Activated CD4-positive, alpha-beta T cell treated with anti-CD3 and anti-CD28 coated beads for 36 hours (primary cell): ENCODE measurements at regions not wholly inside any gene's neighbourhood (a gene's known extent, or its start where the extent isn't known, plus 50 kb on each side); places are given as distances from the start of the nearest gene placed in this dataset.

ENCODE experiments used
- ATAC-seq: fragments of 200-7000 bp; cut with Tn5 transposase; one replicate; pipeline ENCODE4 v1.10.0; 2021; ENCODE audit warnings: mild to moderate bottlenecking, moderate library complexity
- CTCF ChIA-PET: fragments of 350-600 bp; sonication (Branson Sonifier 250); formaldehyde crosslinking; loops from one replicate; lab custom pipeline; 2021; ENCODE audit warnings: antibody characterized with exemption; lab: Charles Lee
- POLR2A ChIA-PET: fragments of 350-600 bp; sonication (Branson Sonifier 250); formaldehyde crosslinking; loops from one replicate; lab custom pipeline; 2021; ENCODE audit warnings: antibody characterized with exemption, inconsistent platforms; lab: Charles Lee
- DNase-seq: peaks from one replicate; pipeline ENCODE4 v3.0.0-alpha.2; 2020
- H3K27ac Mint-ChIP-seq: one replicate; pipeline ENCODE4 v1.8.0; 2021; ENCODE audit warnings: mixed read lengths
- H3K27me3 Mint-ChIP-seq: one replicate; pipeline ENCODE4 v1.8.0; 2021; ENCODE audit warnings: mixed read lengths
- H3K36me3 Mint-ChIP-seq: one replicate; pipeline ENCODE4 v1.8.0; 2021; ENCODE audit warnings: low read depth, mixed read lengths
- H3K4me1 Mint-ChIP-seq: one replicate; pipeline ENCODE4 v1.8.0; 2021; ENCODE audit warnings: mixed read lengths
- H3K4me3 Mint-ChIP-seq: one replicate; pipeline ENCODE4 v1.8.0; 2021; ENCODE audit warnings: mild to moderate bottlenecking, moderate library complexity, mixed read lengths
- H3K9me3 Mint-ChIP-seq: one replicate; pipeline ENCODE4 v1.8.0; 2021; ENCODE audit warnings: low read depth, mixed read lengths
- intact Hi-C, 2 experiments: fragments of 100-400 bp; cut with DNase I in 1 of 2; cut with micrococcal nuclease in 1 of 2; formaldehyde crosslinking; loops; one replicate each; pipeline versions ENCODE4 v1.14.2 to v1.15.1; 2022 to 2024; cut with DNase I, micrococcal nuclease

DNA sequence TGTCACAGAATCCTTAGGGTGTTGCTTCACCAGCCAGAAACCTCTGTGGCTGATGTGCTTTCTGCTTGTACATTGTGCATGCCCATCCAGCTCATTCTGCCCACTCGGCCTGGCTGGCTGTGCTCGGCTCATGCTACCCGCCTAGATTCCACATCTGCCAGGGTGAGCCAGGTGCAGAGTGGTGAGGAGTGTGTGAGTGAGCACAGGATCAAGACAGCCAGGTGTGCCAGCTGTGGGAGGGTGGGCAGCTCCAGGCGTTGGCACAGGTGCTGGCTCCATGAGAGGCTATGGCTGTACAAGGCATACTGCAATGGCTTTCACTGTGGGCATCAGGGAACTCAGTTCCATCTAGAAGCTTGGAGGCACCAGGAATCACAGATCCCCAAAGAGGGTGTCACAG, 1321.8 kb upstream of the CRIM1 start:
- Mint-ChIP-seq H3K27ac (no peak overlapping the region), H3K36me3 (no peaks in the 10 kb centered on the region), H3K4me1 (no peaks in the 10 kb centered on the region), H3K9me3 (no peaks in the 10 kb centered on the region), H3K4me3 (no peak overlapping the region), H3K27me3 (no peaks in the 10 kb centered on the region)
- POLR2A ChIA-PET, result no interaction called here
- intact Hi-C loops, result no loop called here
- CTCF ChIA-PET, result no interaction called here
- ATAC-seq, result no peak
- no peak for DNase-seq

DNA sequence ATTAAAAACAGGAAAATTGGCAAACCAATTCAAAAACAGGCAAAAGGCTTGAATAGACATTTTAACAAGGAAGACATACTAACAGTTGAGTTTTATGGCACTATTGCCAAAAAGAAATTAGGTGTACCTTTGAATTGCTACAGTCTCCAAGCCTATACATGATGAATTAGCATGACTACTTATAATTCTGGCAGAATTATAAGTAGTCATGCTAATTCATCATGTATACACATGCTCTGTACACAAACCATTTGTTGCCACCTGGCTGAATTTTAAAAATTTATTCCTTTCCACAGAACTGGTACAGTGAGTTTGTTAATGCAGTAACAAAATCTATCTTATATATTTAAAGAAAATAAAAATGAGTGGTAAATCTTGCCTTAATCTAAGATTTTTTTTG, 1332.0 kb upstream of the CRIM1 start:
- ChIA-PET CTCF (no interaction called here), POLR2A (no interaction called here)
- Mint-ChIP-seq H3K9me3 (peaks cover 6% of the 10 kb centered on the region), H3K36me3 (no peaks in the 10 kb centered on the region), H3K27ac (no peak overlapping the region), H3K4me1 (no peaks in the 10 kb centered on the region), H3K27me3 (no peaks in the 10 kb centered on the region), H3K4me3 (no peak overlapping the region)
- intact Hi-C loops, result no loop called here
- DNase-seq (no peak), ATAC-seq (no peak)

DNA sequence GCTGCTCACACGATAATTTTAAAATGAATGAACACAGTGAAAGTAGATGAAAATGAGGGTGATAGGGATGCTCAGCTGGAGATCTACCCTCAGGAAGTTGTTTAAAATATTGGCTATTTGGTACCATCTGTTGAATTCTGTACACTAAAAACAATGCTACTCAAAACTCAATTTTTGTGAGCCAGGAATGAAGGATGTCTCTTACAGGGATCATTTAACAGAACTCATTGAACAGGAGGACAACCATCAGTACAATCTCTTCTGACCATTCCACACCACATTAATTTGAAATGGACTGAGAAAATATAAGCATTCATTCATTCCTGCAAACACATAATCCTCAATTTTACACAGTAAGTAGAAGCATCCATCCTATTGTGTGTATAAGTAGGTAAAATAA, 1355.1 kb upstream of the CRIM1 start:
- H3K4me1 Mint-ChIP-seq, result no peaks in the 10 kb centered on the region
- POLR2A ChIA-PET, result no interaction called here
- no peak overlapping the region for H3K4me3 Mint-ChIP-seq
- no peaks in the 10 kb centered on the region for H3K27me3 Mint-ChIP-seq
- CTCF ChIA-PET, result no interaction called here
- DNase-seq (no peak), ATAC-seq (no peak)
- no peaks in the 10 kb centered on the region for H3K36me3 Mint-ChIP-seq
- intact Hi-C loops, result no loop called here
- no peak overlapping the region for H3K27ac Mint-ChIP-seq
- H3K9me3 Mint-ChIP-seq, result peaks cover 2% of the 10 kb centered on the region

DNA sequence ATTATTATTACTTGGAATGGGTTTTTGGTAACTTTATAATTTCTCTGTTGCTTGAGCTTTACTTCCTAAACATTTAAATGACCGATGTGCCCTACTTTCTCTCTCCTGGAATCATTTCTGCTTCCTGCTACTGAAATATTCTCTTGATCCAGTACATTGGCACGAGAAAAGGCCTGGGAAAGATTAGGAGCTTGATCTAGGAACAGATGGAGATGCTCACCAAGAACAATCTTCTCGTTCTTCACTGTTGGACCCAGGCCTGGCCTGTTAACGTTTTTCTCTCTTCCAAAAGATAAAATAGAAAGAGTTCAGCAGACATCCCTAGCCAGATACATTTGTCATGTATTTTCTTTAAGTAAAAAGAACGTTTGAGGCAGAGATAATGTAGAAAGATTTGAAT, 1356.8 kb upstream of the CRIM1 start:
- no peak for ATAC-seq
- POLR2A ChIA-PET, result no interaction called here

DNA sequence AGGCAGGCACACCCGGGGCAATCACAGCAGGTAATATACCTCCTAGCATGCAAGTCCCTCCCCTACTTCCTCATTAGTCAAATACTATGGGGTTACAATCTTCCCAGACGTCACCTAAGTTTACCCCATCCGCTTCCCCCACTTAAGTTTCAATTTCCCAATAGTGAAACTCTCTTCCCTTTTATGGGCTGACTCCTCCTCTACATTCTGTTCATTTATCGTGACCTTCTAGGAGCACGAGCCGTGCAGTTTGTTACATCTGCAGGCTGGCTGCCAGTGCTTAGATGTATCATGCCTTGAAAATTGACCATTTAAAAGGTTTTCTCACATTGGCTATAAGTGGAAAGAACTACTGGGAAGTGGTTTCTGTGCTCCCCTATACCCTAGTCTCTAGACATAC, 1357.8 kb upstream of the CRIM1 start:
- Mint-ChIP-seq H3K4me1 (no peaks in the 10 kb centered on the region), H3K4me3 (no peak overlapping the region), H3K36me3 (no peaks in the 10 kb centered on the region), H3K9me3 (no peaks in the 10 kb centered on the region), H3K27me3 (no peaks in the 10 kb centered on the region), H3K27ac (no peak overlapping the region)
- no peak for DNase-seq
- ChIA-PET POLR2A (no interaction called here), CTCF (no interaction called here)
- intact Hi-C loops, result no loop called here
- no peak for ATAC-seq

More for the DNA sequence above, 1356.8 kb upstream of the CRIM1 start:
- H3K9me3 Mint-ChIP-seq, result peaks cover under 1% of the 10 kb centered on the region
- no peak overlapping the region for H3K4me3 Mint-ChIP-seq
- CTCF ChIA-PET, result interaction anchor here (0.8 kb wide), 1 partner anchor 301 kb away, joined by 4 read pairs; no protein-coding TSS in a partner anchor
- no peak overlapping the region for H3K27ac Mint-ChIP-seq
- H3K36me3 Mint-ChIP-seq, result no peaks in the 10 kb centered on the region
- no peaks in the 10 kb centered on the region for H3K4me1 Mint-ChIP-seq
- DNase-seq, result no peak
- no peaks in the 10 kb centered on the region for H3K27me3 Mint-ChIP-seq
- intact Hi-C loops, result no loop called here

DNA sequence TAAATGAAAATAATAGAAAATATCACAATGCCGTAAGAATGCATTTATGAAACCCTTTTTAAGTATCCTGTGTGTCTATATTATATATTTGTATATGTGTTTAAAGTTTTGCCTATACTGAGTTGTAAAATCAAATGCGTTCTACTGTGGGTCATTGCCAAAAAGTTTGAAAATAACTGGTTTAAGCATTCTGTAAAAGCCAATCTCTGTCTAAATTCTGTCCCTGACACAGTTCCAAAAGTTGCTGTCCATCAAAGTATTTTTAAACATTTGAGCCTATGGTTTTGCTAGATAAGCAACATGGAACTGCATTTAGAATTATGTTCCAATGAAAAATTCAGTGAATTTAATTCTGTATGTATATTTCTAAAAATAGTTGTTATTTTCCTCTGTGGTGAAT, 1360.4 kb upstream of the CRIM1 start:
- intact Hi-C loops, result no loop called here
- H3K36me3 Mint-ChIP-seq, result no peaks in the 10 kb centered on the region
- CTCF ChIA-PET, result no interaction called here
- no peak overlapping the region for H3K4me3 Mint-ChIP-seq
- H3K4me1 Mint-ChIP-seq, result no peaks in the 10 kb centered on the region
- no peak overlapping the region for H3K27ac Mint-ChIP-seq
- peaks cover 4% of the 10 kb centered on the region for H3K9me3 Mint-ChIP-seq
- DNase-seq (no peak), ATAC-seq (no peak)
- H3K27me3 Mint-ChIP-seq, result no peaks in the 10 kb centered on the region
- POLR2A ChIA-PET, result no interaction called here

DNA sequence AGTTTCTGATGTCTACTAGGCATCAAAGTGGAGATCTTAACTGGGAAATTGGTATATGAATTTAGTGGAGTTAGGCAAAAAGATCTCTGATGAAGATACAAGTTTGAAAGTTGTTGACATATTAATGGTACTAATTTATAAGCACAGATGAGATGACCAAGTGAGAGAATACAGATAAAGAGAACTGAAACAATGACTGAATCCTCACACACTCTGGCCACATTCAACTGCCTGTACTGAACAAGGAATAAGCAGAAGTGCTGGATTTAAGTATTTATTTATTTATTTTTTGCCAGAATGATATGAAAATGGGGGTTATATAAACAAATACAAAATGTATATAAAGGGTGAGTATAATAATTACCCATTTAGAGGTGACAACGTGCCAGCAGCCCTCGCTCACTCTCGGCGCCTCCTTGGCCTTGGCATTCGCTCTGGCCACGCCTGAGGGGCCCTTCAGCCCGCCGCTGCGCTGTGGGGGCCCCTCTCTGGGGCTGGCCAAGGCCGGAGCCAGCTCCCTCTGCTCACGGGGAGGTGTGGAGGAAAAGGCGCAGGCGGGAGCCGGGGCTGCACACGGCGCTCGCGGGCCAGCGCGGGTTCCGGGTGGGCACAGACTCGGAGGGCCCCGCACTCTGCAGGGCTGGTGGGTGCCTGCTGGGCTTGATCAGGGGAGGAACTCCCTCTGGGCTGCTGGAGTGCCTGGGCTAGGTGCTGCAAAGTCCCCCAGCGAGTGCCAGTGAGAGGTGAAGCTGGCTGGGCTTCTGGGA, 1363.9 kb upstream of the CRIM1 start:
- POLR2A ChIA-PET, result no interaction called here
- H3K4me1 Mint-ChIP-seq, result no peaks in the 10 kb centered on the region
- no peaks in the 10 kb centered on the region for H3K27me3 Mint-ChIP-seq
- no peak overlapping the region for H3K27ac Mint-ChIP-seq
- CTCF ChIA-PET, result no interaction called here
- H3K9me3 Mint-ChIP-seq, result peaks cover 4% of the 10 kb centered on the region
- H3K36me3 Mint-ChIP-seq, result no peaks in the 10 kb centered on the region
- no peak overlapping the region for H3K4me3 Mint-ChIP-seq
- intact Hi-C loops, result no loop called here
- DNase-seq (no peak), ATAC-seq (no peak)

DNA sequence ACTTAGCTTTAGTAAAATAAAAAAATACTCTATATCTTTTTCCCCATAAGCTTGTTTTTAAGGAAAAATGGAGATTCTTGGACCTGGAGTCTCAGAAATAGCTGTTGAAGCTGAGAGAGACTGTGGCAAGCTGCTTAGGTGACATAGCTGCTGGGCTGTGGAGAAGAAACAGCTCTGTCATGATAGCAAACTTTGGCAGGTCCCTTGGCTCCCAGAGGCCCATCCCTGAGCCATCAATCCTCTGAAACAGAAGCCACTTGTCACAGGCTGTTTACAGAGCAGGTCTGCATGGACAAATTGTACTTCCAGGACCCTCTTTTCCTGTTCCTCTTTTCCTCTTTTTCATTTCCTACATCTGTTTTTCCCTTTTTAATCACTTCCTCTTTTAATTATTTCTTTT, 1370.1 kb upstream of the CRIM1 start:
- Mint-ChIP-seq H3K9me3 (peaks cover 4% of the 10 kb centered on the region), H3K36me3 (no peaks in the 10 kb centered on the region), H3K27me3 (no peaks in the 10 kb centered on the region), H3K4me1 (no peaks in the 10 kb centered on the region), H3K27ac (no peak overlapping the region), H3K4me3 (no peak overlapping the region)
- ChIA-PET CTCF (interaction anchor here (0.8 kb wide), 1 partner anchor 991 kb away, joined by 5 read pairs; no protein-coding TSS in a partner anchor), POLR2A (no interaction called here)
- no peak for DNase-seq
- intact Hi-C loops, result no loop called here
- ATAC-seq, result no peak

DNA sequence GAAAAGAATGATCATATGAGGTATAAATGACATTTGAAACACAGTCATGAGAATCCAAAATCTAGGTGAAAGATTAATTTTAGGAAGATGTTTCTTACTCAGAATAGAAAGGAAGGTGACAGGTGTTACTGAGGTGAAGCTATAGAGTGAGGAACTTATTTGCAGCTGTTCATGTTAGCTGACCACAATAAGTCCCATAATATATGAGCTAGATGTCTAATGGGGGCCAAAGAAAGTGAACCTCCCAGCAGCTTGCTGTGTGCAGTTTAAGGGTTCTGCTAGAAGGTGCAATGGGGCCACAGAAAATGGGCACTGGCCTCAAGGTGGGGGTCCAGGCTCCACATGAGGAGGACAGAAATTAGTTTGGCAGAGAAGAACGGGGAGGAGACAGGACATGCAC, 1374.9 kb upstream of the CRIM1 start:
- CTCF ChIA-PET, result no interaction called here
- Mint-ChIP-seq H3K27me3 (no peaks in the 10 kb centered on the region), H3K36me3 (no peaks in the 10 kb centered on the region), H3K9me3 (peaks cover 6% of the 10 kb centered on the region), H3K27ac (no peak overlapping the region), H3K4me1 (no peaks in the 10 kb centered on the region), H3K4me3 (no peak overlapping the region)
- POLR2A ChIA-PET, result no interaction called here
- no peak for ATAC-seq
- no peak for DNase-seq
- intact Hi-C loops, result no loop called here

DNA sequence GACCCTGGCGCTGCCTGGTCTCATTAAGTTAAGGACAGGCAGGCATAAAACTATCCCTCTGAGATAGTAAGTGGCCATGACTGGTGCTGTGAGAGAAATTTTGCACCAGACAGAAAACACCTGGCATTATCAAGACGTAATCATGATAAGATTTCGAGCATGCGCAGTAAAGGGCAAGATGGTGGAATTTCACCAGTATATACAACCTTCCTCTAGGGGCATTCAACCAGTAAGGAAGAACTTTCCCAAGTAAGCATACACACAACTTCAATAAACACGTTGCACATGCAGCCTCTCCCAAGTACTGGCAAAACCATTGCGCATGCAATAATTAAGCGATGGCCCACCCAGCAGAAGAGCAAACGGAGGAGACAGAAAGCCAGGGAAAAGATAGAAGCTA, 1376.4 kb upstream of the CRIM1 start:
- no peak for ATAC-seq
- CTCF ChIA-PET, result no interaction called here
- intact Hi-C loops, result no loop called here
- POLR2A ChIA-PET, result no interaction called here
- no peaks in the 10 kb centered on the region for H3K36me3 Mint-ChIP-seq
- DNase-seq, result no peak
- no peaks in the 10 kb centered on the region for H3K27me3 Mint-ChIP-seq
- no peak overlapping the region for H3K27ac Mint-ChIP-seq
- no peak overlapping the region for H3K4me3 Mint-ChIP-seq
- no peaks in the 10 kb centered on the region for H3K4me1 Mint-ChIP-seq
- H3K9me3 Mint-ChIP-seq, result peaks cover 7% of the 10 kb centered on the region

DNA sequence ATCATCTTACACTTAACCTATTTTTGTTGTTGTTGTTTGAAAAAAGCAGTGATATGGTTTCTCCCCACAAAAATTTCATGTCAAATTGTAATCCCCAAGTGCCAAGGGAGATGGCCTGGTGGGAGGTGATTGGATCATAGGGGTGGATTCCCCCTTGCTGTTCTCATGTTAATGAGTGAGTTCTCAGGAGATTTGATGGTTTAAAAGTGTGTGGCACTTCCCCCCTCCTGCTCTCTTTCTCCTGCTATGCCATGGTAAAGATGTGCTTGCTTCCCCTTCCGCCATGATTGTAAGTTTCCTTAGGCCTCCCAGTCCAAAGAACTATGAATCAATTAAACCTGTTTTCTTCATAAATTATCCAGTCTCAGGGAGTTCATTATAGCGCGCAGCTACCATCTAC, 1362.7 kb upstream of the FAM98A start:
- Mint-ChIP-seq H3K27me3 (no peaks in the 10 kb centered on the region), H3K9me3 (no peaks in the 10 kb centered on the region), H3K36me3 (no peaks in the 10 kb centered on the region), H3K27ac (no peak overlapping the region), H3K4me1 (no peaks in the 10 kb centered on the region), H3K4me3 (no peak overlapping the region)
- no peak for ATAC-seq
- ChIA-PET POLR2A (no interaction called here), CTCF (interaction anchor here (0.7 kb wide), 1 partner anchor 355 kb away, joined by 3 read pairs; no protein-coding TSS in a partner anchor)
- DNase-seq, result no peak
- intact Hi-C loops, result no loop called here

DNA sequence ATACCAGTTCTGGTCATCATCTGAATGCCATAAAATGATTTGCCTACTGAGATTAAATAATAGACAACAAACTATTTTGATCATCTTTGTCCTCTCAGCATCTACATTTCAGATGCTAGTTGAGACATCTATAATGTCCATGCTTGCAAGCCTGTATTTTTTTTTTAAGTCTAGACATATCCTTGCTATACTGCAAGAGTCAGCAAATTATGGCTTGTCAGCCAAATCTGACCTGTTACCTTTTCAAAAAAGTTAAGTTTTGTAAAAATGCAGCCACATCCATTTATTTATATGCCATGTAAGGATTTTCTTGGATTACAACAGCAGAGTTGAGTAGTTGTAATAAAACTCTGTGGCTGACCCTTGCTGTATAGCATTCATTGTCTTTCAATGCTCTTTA, 1355.7 kb upstream of the FAM98A start:
- H3K4me1 Mint-ChIP-seq, result no peaks in the 10 kb centered on the region
- POLR2A ChIA-PET, result no interaction called here
- no peak overlapping the region for H3K4me3 Mint-ChIP-seq
- CTCF ChIA-PET, result no interaction called here
- ATAC-seq (no peak), DNase-seq (no peak)
- intact Hi-C loops, result no loop called here
- no peaks in the 10 kb centered on the region for H3K36me3 Mint-ChIP-seq
- no peaks in the 10 kb centered on the region for H3K27me3 Mint-ChIP-seq
- H3K9me3 Mint-ChIP-seq, result peaks cover 2% of the 10 kb centered on the region
- no peak overlapping the region for H3K27ac Mint-ChIP-seq
